Activated CD4-positive, alpha-beta memory T cell treated with anti-CD3 and anti-CD28 coated beads for 36 hours (primary cell): ENCODE measurements at regions not wholly inside any gene's neighbourhood (a gene's known extent, or its start where the extent isn't known, plus 50 kb on each side); places are given as distances from the start of the nearest gene placed in this dataset.

ENCODE experiments used
- CTCF ChIA-PET: fragments of 350-600 bp; sonication (Branson Sonifier 250); formaldehyde crosslinking; loops from one replicate; lab custom pipeline; 2021; ENCODE audit warnings: antibody characterized with exemption, inconsistent platforms; lab: Charles Lee
- POLR2A ChIA-PET: fragments of 350-600 bp; sonication (Branson Sonifier 250); formaldehyde crosslinking; loops from one replicate; lab custom pipeline; 2021; ENCODE audit warnings: antibody characterized with exemption; lab: Charles Lee
- DNase-seq: peaks from one replicate; pipeline ENCODE4 v3.0.0-alpha.2; 2020
- H3K27ac Mint-ChIP-seq: one replicate; pipeline ENCODE4 v1.8.0; 2021; ENCODE audit warnings: mixed read lengths
- H3K27me3 Mint-ChIP-seq: one replicate; pipeline ENCODE4 v1.8.0; 2021; ENCODE audit warnings: mixed read lengths
- H3K36me3 Mint-ChIP-seq: one replicate; pipeline ENCODE4 v1.8.0; 2021; ENCODE audit warnings: mixed read lengths
- H3K4me1 Mint-ChIP-seq: one replicate; pipeline ENCODE4 v1.8.0; 2021; ENCODE audit warnings: low read depth, mixed read lengths
- H3K4me3 Mint-ChIP-seq: one replicate; pipeline ENCODE4 v1.8.0; 2021; ENCODE audit warnings: mild to moderate bottlenecking, mixed read lengths
- H3K9me3 Mint-ChIP-seq: one replicate; pipeline ENCODE4 v1.8.0; 2021; ENCODE audit warnings: mixed read lengths
- intact Hi-C: fragments of 100-400 bp; cut with micrococcal nuclease; formaldehyde crosslinking; loops from one replicate; pipeline ENCODE4 v1.15.1; 2023

- Mint-ChIP-seq H3K9me3 (peaks cover 18% of the 10 kb centered on the region), H3K4me3 (no peak overlapping the region), H3K4me1 (peaks cover 10% of the 10 kb centered on the region), H3K36me3 (peaks cover 6% of the 10 kb centered on the region), H3K27ac (no peak overlapping the region), H3K27me3 (no peaks in the 10 kb centered on the region)
- peak; percentile 1 for DNase-seq
- CTCF ChIA-PET: interaction anchor here (0.7 kb wide), 1 partner anchor 219 kb away, joined by 3 read pairs; no protein-coding TSS in a partner anchor
- POLR2A ChIA-PET: no interaction called here
- intact Hi-C loops: no loop called here
Observed at GRCh38 chr14:99047441-99048031, 224.5 kb downstream of the BCL11B start.

- peaks cover 7% of the 10 kb centered on the region for H3K36me3 Mint-ChIP-seq
- no peaks in the 10 kb centered on the region for H3K27me3 Mint-ChIP-seq
- H3K9me3 Mint-ChIP-seq: peaks cover 28% of the 10 kb centered on the region
- ChIA-PET CTCF (no interaction called here), POLR2A (interaction anchor here (0.7 kb wide), 1 partner anchor 863 kb away, joined by 3 read pairs; no protein-coding TSS in a partner anchor)
- H3K4me1 Mint-ChIP-seq: peaks cover 10% of the 10 kb centered on the region
- no peak overlapping the region for H3K4me3 Mint-ChIP-seq
- H3K27ac Mint-ChIP-seq: no peak overlapping the region
- DNase-seq: no peak
- intact Hi-C loops: no loop called here
Observed at GRCh38 chr14:99050309-99050708, 221.7 kb downstream of the BCL11B start.

GRCh38 chr14:99052467-99052866, 219.5 kb downstream of the BCL11B start:
- H3K4me1 Mint-ChIP-seq: peaks cover 20% of the 10 kb centered on the region
- H3K4me3 Mint-ChIP-seq: no peak overlapping the region
- POLR2A ChIA-PET: no interaction called here
- peaks cover 28% of the 10 kb centered on the region for H3K9me3 Mint-ChIP-seq
- H3K36me3 Mint-ChIP-seq: peaks cover 7% of the 10 kb centered on the region
- CTCF ChIA-PET: no interaction called here
- DNase-seq: no peak
- H3K27me3 Mint-ChIP-seq: no peaks in the 10 kb centered on the region
- intact Hi-C loops: no loop called here
- H3K27ac Mint-ChIP-seq: no peak overlapping the region

GRCh38 chr14:99055019-99055418, 217.0 kb downstream of the BCL11B start:
- Mint-ChIP-seq H3K27me3 (no peaks in the 10 kb centered on the region), H3K36me3 (peaks cover 7% of the 10 kb centered on the region), H3K4me3 (no peak overlapping the region), H3K4me1 (peaks cover 13% of the 10 kb centered on the region), H3K27ac (no peak overlapping the region), H3K9me3 (peaks cover 28% of the 10 kb centered on the region)
- CTCF ChIA-PET: no interaction called here
- POLR2A ChIA-PET: no interaction called here
- intact Hi-C loops: no loop called here
- no peak for DNase-seq

GRCh38 chr14:99055816-99056215, 216.2 kb downstream of the BCL11B start:
- Mint-ChIP-seq H3K36me3 (peaks cover 7% of the 10 kb centered on the region), H3K27ac (no peak overlapping the region), H3K9me3 (peaks cover 26% of the 10 kb centered on the region), H3K4me1 (peaks cover 10% of the 10 kb centered on the region), H3K4me3 (no peak overlapping the region), H3K27me3 (no peaks in the 10 kb centered on the region)
- CTCF ChIA-PET: interaction anchor here (0.9 kb wide), 1 partner anchor 210 kb away, joined by 3 read pairs; no protein-coding TSS in a partner anchor
- intact Hi-C loops: no loop called here
- POLR2A ChIA-PET: no interaction called here
- peak; percentile 68 for DNase-seq

- ChIA-PET POLR2A (no interaction called here), CTCF (no interaction called here)
- intact Hi-C loops: no loop called here
- H3K4me1 Mint-ChIP-seq: peaks cover 10% of the 10 kb centered on the region
- no peak overlapping the region for H3K4me3 Mint-ChIP-seq
- no peak overlapping the region for H3K27ac Mint-ChIP-seq
- H3K9me3 Mint-ChIP-seq: peaks cover 9% of the 10 kb centered on the region
- DNase-seq: no peak
- no peaks in the 10 kb centered on the region for H3K36me3 Mint-ChIP-seq
- no peaks in the 10 kb centered on the region for H3K27me3 Mint-ChIP-seq
Observed at GRCh38 chr14:99057576-99058083, 214.4 kb downstream of the BCL11B start.

- no peak for DNase-seq
- POLR2A ChIA-PET: no interaction called here
Observed at GRCh38 chr14:99058542-99058941, 213.5 kb downstream of the BCL11B start.

GRCh38 chr14:99062216-99062615, 209.8 kb downstream of the BCL11B start:
- no peak for DNase-seq
- Mint-ChIP-seq H3K4me1 (no peaks in the 10 kb centered on the region), H3K27me3 (no peaks in the 10 kb centered on the region), H3K4me3 (no peak overlapping the region), H3K27ac (no peak overlapping the region), H3K36me3 (no peaks in the 10 kb centered on the region), H3K9me3 (no peaks in the 10 kb centered on the region)
- POLR2A ChIA-PET: no interaction called here
- CTCF ChIA-PET: no interaction called here
- intact Hi-C loops: no loop called here

More at GRCh38 chr14:99058542-99058941, 213.5 kb downstream of the BCL11B start:
- Mint-ChIP-seq H3K27ac (no peak overlapping the region), H3K36me3 (no peaks in the 10 kb centered on the region), H3K4me3 (no peak overlapping the region), H3K4me1 (peaks cover 10% of the 10 kb centered on the region), H3K9me3 (peaks cover 2% of the 10 kb centered on the region), H3K27me3 (no peaks in the 10 kb centered on the region)
- CTCF ChIA-PET: no interaction called here
- intact Hi-C loops: no loop called here

- Mint-ChIP-seq H3K4me1 (no peaks in the 10 kb centered on the region), H3K4me3 (no peak overlapping the region), H3K27ac (no peak overlapping the region), H3K36me3 (no peaks in the 10 kb centered on the region), H3K27me3 (no peaks in the 10 kb centered on the region), H3K9me3 (no peaks in the 10 kb centered on the region)
- POLR2A ChIA-PET: no interaction called here
- intact Hi-C loops: no loop called here
- CTCF ChIA-PET: no interaction called here
- DNase-seq: no peak
Observed at GRCh38 chr14:99062772-99063418, 209.1 kb downstream of the BCL11B start.

- Mint-ChIP-seq H3K4me3 (no peak overlapping the region), H3K27me3 (no peaks in the 10 kb centered on the region), H3K36me3 (no peaks in the 10 kb centered on the region), H3K4me1 (no peaks in the 10 kb centered on the region), H3K9me3 (no peaks in the 10 kb centered on the region), H3K27ac (no peak overlapping the region)
- ChIA-PET CTCF (no interaction called here), POLR2A (no interaction called here)
- intact Hi-C loops: no loop called here
- DNase-seq: no peak
Observed at GRCh38 chr14:99063620-99064225, 208.3 kb downstream of the BCL11B start.

- Mint-ChIP-seq H3K36me3 (no peaks in the 10 kb centered on the region), H3K9me3 (no peaks in the 10 kb centered on the region), H3K4me1 (no peaks in the 10 kb centered on the region), H3K4me3 (no peak overlapping the region), H3K27me3 (no peaks in the 10 kb centered on the region), H3K27ac (no peak overlapping the region)
- ChIA-PET POLR2A (no interaction called here), CTCF (no interaction called here)
- DNase-seq: no peak
- intact Hi-C loops: no loop called here
Observed at GRCh38 chr14:99064262-99064954, 207.6 kb downstream of the BCL11B start.

GRCh38 chr14:99065551-99065950, 206.4 kb downstream of the BCL11B start:
- ChIA-PET POLR2A (no interaction called here), CTCF (no interaction called here)
- intact Hi-C loops: no loop called here
- Mint-ChIP-seq H3K36me3 (no peaks in the 10 kb centered on the region), H3K4me1 (no peaks in the 10 kb centered on the region), H3K4me3 (no peak overlapping the region), H3K27ac (no peak overlapping the region), H3K9me3 (no peaks in the 10 kb centered on the region), H3K27me3 (no peaks in the 10 kb centered on the region)
- DNase-seq: no peak
